Activated CD4-positive, alpha-beta T cell treated with anti-CD3 and anti-CD28 coated beads, Interleukin-2, amount 50 U/mL, for 48 hours (primary cell): ENCODE measurements at regions not wholly inside any gene's neighbourhood (a gene's known extent, or its start where the extent isn't known, plus 50 kb on each side); places are given as distances from the start of the nearest gene placed in this dataset.

Experiments
- DNase-seq, 2 experiments: peaks; one replicate each; pipeline ENCODE4 v3.0.0-alpha.2; 2020

GRCh38 chrX:39907964-39908661 lies 189.6 kb downstream of the BCOR start:
- DNase-seq = peak; percentile 11 to 35

- DNase-seq = no peak
Measured at GRCh38 chrX:39909996-39910395, 187.8 kb downstream of the BCOR start.

- DNase-seq = no peak
Measured at GRCh38 chrX:39910651-39911050, 187.1 kb downstream of the BCOR start.

GRCh38 chrX:39911278-39911897 lies 186.4 kb downstream of the BCOR start:
- DNase-seq = no peak

GRCh38 chrX:39912126-39912525 lies 185.6 kb downstream of the BCOR start:
- no peak for DNase-seq

- DNase-seq = no peak
Measured at GRCh38 chrX:39915081-39915480, 182.7 kb downstream of the BCOR start.

- DNase-seq = no peak
Measured at GRCh38 chrX:39915596-39915995, 182.2 kb downstream of the BCOR start.

GRCh38 chrX:39921838-39922237 lies 175.9 kb downstream of the BCOR start:
- no peak for DNase-seq

- DNase-seq = no peak
Measured at GRCh38 chrX:39922488-39922887, 175.3 kb downstream of the BCOR start.

- no peak for DNase-seq
Measured at GRCh38 chrX:39922926-39923325, 174.8 kb downstream of the BCOR start.

- no peak for DNase-seq
Measured at GRCh38 chrX:39927380-39927779, 170.4 kb downstream of the BCOR start.

- DNase-seq = no peak
Measured at GRCh38 chrX:39928704-39929378, 168.9 kb downstream of the BCOR start.

- DNase-seq = no peak
Measured at GRCh38 chrX:39929379-39930025, 168.3 kb downstream of the BCOR start.

GRCh38 chrX:39930786-39931528 lies 166.8 kb downstream of the BCOR start:
- DNase-seq = no peak

- no peak for DNase-seq
Measured at GRCh38 chrX:39931529-39932282, 166.1 kb downstream of the BCOR start.

- no peak for DNase-seq
Measured at GRCh38 chrX:39935411-39936064, 162.2 kb downstream of the BCOR start.

GRCh38 chrX:39936886-39937770 lies 160.6 kb downstream of the BCOR start:
- DNase-seq = peak; percentile 3 to 4

GRCh38 chrX:39938466-39938865 lies 159.3 kb downstream of the BCOR start:
- DNase-seq = no peak

GRCh38 chrX:39939678-39940077 lies 158.1 kb downstream of the BCOR start:
- no peak for DNase-seq

- DNase-seq = no peak
Measured at GRCh38 chrX:39941332-39941920, 156.3 kb downstream of the BCOR start.
